Upper lobe of left lung (tissue), 4 donors: ENCODE measurements at regions not wholly inside any gene's neighbourhood (a gene's known extent, or its start where the extent isn't known, plus 50 kb on each side); places are given as distances from the start of the nearest gene placed in this dataset.

Source experiments
- POLR2A ChIP-seq, 4 donors: fragments of 450-650 bp; IDR thresholded peaks; one replicate each; pipeline ENCODE4 v1.5.1; 2016 to 2017; ENCODE audit warnings: antibody characterized with exemption in 4 of 4, mild to moderate bottlenecking in 2 of 4
- POLR2AphosphoS5 ChIP-seq, 2 donors: sonication (generic); formaldehyde crosslinking; IDR thresholded peaks; one replicate each; pipeline ENCODE4 v1.5.1; 2017; ENCODE audit warnings: antibody characterized with exemption in 2 of 2
- TF ChIP-seq, protein P1 (sequence below), 6 experiments: fragments of 450-650 bp in 4 of 6; fragments of 200-600 bp in 2 of 6; sonication (generic) in 2 of 6; IDR thresholded peaks; one replicate each; pipeline ENCODE4 v1.5.1; 2016 to 2019; ENCODE audit warnings: antibody characterized with exemption in 6 of 6

DNA sequence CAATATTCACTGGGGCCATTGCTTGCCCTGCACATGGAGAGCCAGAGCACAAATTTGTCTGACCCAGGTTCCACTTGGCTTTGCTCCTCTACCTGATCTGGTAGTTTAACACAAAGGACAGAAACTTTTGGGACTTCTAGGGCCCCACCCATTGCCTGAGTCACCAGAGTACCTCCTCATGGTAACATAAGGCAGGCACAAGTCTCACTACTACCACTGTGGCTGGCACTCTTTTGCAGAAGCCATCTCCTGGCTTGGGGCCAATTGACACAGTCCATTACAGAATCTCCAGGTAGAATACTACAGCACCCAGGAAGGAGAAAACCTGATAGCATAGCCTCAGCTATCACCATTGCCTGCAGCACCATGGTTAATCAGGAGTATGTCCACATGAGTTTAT, 52.6 kb upstream of the NAP1L2 start:
- TF ChIP-seq, protein P1, sequence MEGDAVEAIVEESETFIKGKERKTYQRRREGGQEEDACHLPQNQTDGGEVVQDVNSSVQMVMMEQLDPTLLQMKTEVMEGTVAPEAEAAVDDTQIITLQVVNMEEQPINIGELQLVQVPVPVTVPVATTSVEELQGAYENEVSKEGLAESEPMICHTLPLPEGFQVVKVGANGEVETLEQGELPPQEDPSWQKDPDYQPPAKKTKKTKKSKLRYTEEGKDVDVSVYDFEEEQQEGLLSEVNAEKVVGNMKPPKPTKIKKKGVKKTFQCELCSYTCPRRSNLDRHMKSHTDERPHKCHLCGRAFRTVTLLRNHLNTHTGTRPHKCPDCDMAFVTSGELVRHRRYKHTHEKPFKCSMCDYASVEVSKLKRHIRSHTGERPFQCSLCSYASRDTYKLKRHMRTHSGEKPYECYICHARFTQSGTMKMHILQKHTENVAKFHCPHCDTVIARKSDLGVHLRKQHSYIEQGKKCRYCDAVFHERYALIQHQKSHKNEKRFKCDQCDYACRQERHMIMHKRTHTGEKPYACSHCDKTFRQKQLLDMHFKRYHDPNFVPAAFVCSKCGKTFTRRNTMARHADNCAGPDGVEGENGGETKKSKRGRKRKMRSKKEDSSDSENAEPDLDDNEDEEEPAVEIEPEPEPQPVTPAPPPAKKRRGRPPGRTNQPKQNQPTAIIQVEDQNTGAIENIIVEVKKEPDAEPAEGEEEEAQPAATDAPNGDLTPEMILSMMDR (IDR thresholded peaks at IDR 0.05) = no peak
- TF ChIP-seq POLR2A (IDR thresholded peaks at IDR 0.05) (no peak), POLR2AphosphoS5 (IDR thresholded peaks at IDR 0.05) (no peak)
